Amniotic epithelial cell (primary cell): ENCODE measurements at regions not wholly inside any gene's neighbourhood (a gene's known extent, or its start where the extent isn't known, plus 50 kb on each side); places are given as distances from the start of the nearest gene placed in this dataset.

ENCODE experiments used
- DNase-seq: peaks from one replicate; pipeline ENCODE4 v3.0.0-alpha.2; 2010; ENCODE audit warnings: low read depth

- DNase-seq = peak; percentile 88
Measured at GRCh38 chr5:73311291-73312110, 137.1 kb downstream of the FOXD1 start.

GRCh38 chr5:73307645-73308355 lies 134.8 kb downstream of the TMEM174 start:
- DNase-seq = no peak

GRCh38 chr5:73306741-73307275 lies 133.8 kb downstream of the TMEM174 start:
- DNase-seq = peak; percentile 35

GRCh38 chr5:73306078-73306719 lies 133.2 kb downstream of the TMEM174 start:
- DNase-seq = no peak

GRCh38 chr5:73305386-73305785 lies 132.4 kb downstream of the TMEM174 start:
- DNase-seq = no peak

- peak; percentile 73 for DNase-seq
Measured at GRCh38 chr5:73304381-73304780, 131.4 kb downstream of the TMEM174 start.

- no peak for DNase-seq
Measured at GRCh38 chr5:73303148-73304079, 130.4 kb downstream of the TMEM174 start.

GRCh38 chr5:73302797-73303147 lies 129.8 kb downstream of the TMEM174 start:
- no peak for DNase-seq

GRCh38 chr5:73301208-73301901 lies 128.4 kb downstream of the TMEM174 start:
- no peak for DNase-seq

- no peak for DNase-seq
Measured at GRCh38 chr5:73300337-73301207, 127.6 kb downstream of the TMEM174 start.

- DNase-seq = no peak
Measured at GRCh38 chr5:73299665-73300336, 126.8 kb downstream of the TMEM174 start.

- no peak for DNase-seq
Measured at GRCh38 chr5:73298772-73299630, 126.0 kb downstream of the TMEM174 start.

GRCh38 chr5:73298251-73298771 lies 125.3 kb downstream of the TMEM174 start:
- DNase-seq = no peak

- DNase-seq = no peak
Measured at GRCh38 chr5:73297430-73297829, 124.4 kb downstream of the TMEM174 start.

- peak; percentile 81 for DNase-seq
Measured at GRCh38 chr5:73296772-73297171, 123.8 kb downstream of the TMEM174 start.

- DNase-seq = no peak
Measured at GRCh38 chr5:73295921-73296320, 122.9 kb downstream of the TMEM174 start.

GRCh38 chr5:73295447-73295846 lies 122.5 kb downstream of the TMEM174 start:
- no peak for DNase-seq

GRCh38 chr5:73292816-73293459 lies 119.9 kb downstream of the TMEM174 start:
- DNase-seq = no peak
